Esophagus squamous epithelium (tissue), 5 donors: ENCODE measurements at regions not wholly inside any gene's neighbourhood (a gene's known extent, or its start where the extent isn't known, plus 50 kb on each side); places are given as distances from the start of the nearest gene placed in this dataset.

Experiments
- DNase-seq: peaks from one replicate; lab custom pipeline; 2025; lab: John Stamatoyannopoulos, UW
- H3K27ac ChIP-seq, 4 donors: fragments of 200-600 bp; sonication (generic); one replicate each; pipeline ENCODE4 v1.5.1; 2016 to 2019; ENCODE audit warnings: mild to moderate bottlenecking in 1 of 4
- H3K27me3 ChIP-seq, 4 donors: fragments of 200-600 bp; sonication (generic); 1 replicate in 3 of 4; 2 replicates in 1 of 4; pipeline versions ENCODE4 v1.5.1 to v1.6.0; 2017 to 2021; ENCODE audit warnings: antibody characterized with exemption in 1 of 4
- H3K36me3 ChIP-seq, 3 donors: fragments of 200-600 bp; sonication (generic); one replicate each; pipeline ENCODE4 v1.5.1; 2016 to 2019
- H3K4me1 ChIP-seq, 3 donors: fragments of 200-600 bp; sonication (generic); one replicate each; pipeline ENCODE4 v1.5.1; 2017 to 2019
- H3K4me3 ChIP-seq, 4 donors: fragments of 200-600 bp; sonication (generic); 1 replicate in 3 of 4; 2 replicates in 1 of 4; pipeline ENCODE4 v1.5.1; 2016 to 2019; ENCODE audit warnings: mild to moderate bottlenecking in 2 of 4, moderate library complexity in 1 of 4
- H3K9me3 ChIP-seq, 3 donors: fragments of 200-600 bp; sonication (generic); one replicate each; pipeline ENCODE4 v1.5.1; 2016 to 2019
- POLR2A ChIP-seq, 4 donors: fragments of 450-650 bp; IDR thresholded peaks; one replicate each; pipeline ENCODE4 v1.6.1; 2017; ENCODE audit warnings: antibody characterized with exemption in 4 of 4, mild to moderate bottlenecking in 4 of 4, moderate library complexity in 3 of 4
- WGBS, 2 donors: methylation state at CpG; one replicate each; pipeline ENCODE4 v1.1.5; 2018; 5-methylcytosine and 5-hydroxymethylcytosine counted together
- intact Hi-C: fragments of 100-400 bp; cut with DNase I; formaldehyde crosslinking; loops from one replicate; pipeline ENCODE4 v1.15.0; 2022
- TF ChIP-seq, protein P1 (sequence below), 6 experiments: fragments of 450-650 bp in 4 of 6; fragments of 200-600 bp in 2 of 6; sonication (generic) in 2 of 6; IDR thresholded peaks; one replicate each; pipeline ENCODE4 v1.5.1; 2016 to 2019; ENCODE audit warnings: antibody characterized with exemption in 6 of 6, mild to moderate bottlenecking in 4 of 6, moderate library complexity in 4 of 6
- donor health status: DM: yes; HTN: yes; CAD: no.

- H3K36me3 ChIP-seq: no peaks in the 10 kb centered on the region
- TF ChIP-seq POLR2A (IDR thresholded peaks at IDR 0.05): no peak
- TF ChIP-seq, protein P1, sequence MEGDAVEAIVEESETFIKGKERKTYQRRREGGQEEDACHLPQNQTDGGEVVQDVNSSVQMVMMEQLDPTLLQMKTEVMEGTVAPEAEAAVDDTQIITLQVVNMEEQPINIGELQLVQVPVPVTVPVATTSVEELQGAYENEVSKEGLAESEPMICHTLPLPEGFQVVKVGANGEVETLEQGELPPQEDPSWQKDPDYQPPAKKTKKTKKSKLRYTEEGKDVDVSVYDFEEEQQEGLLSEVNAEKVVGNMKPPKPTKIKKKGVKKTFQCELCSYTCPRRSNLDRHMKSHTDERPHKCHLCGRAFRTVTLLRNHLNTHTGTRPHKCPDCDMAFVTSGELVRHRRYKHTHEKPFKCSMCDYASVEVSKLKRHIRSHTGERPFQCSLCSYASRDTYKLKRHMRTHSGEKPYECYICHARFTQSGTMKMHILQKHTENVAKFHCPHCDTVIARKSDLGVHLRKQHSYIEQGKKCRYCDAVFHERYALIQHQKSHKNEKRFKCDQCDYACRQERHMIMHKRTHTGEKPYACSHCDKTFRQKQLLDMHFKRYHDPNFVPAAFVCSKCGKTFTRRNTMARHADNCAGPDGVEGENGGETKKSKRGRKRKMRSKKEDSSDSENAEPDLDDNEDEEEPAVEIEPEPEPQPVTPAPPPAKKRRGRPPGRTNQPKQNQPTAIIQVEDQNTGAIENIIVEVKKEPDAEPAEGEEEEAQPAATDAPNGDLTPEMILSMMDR (IDR thresholded peaks at IDR 0.05): no peak
- no peaks in the 10 kb centered on the region for H3K9me3 ChIP-seq
- DNase-seq: no peak
- H3K4me1 ChIP-seq: no peaks in the 10 kb centered on the region
- H3K4me3 ChIP-seq: no peak overlapping the region
- H3K27me3 ChIP-seq: no peaks in the 10 kb centered on the region
- 59 to 71% methylated on average over 1 of the region's 1 CpG for WGBS, 2 donors
- intact Hi-C loops: no loop called here
- no peak overlapping the region for H3K27ac ChIP-seq
Measured at GRCh38 chr13:104900191-104900817, 1635.2 kb downstream of the EFNB2 start.

DNA sequence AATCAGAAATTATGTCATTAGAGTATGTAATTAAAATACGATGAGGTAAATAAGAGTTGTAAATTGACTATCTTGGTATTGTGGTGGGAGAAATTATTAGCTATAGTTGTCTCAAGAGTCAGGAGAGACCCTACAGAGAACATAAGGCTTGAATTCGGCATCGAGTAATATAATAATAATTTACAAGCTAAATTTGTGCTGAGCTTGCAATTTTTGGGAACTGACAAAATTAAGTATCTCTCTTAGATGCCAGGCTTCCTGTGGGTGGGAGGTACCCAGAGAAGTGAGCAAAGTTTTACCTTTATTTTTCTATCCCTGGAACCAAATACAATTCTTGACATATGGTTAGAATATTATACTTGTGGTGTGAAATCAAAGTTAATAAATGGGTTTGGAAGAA, 1637.0 kb downstream of the EFNB2 start:
- no peak overlapping the region for H3K27ac ChIP-seq
- H3K36me3 ChIP-seq: no peaks in the 10 kb centered on the region
- TF ChIP-seq, protein P1 (IDR thresholded peaks at IDR 0.05): no peak
- TF ChIP-seq POLR2A (IDR thresholded peaks at IDR 0.05): no peak
- intact Hi-C loops: no loop called here
- H3K27me3 ChIP-seq: no peaks in the 10 kb centered on the region
- no peaks in the 10 kb centered on the region for H3K9me3 ChIP-seq
- no peaks in the 10 kb centered on the region for H3K4me1 ChIP-seq
- H3K4me3 ChIP-seq: no peak overlapping the region
- WGBS, 2 donors: 91 to 92% methylated on average over 3 of the region's 3 CpGs
- no peak for DNase-seq

DNA sequence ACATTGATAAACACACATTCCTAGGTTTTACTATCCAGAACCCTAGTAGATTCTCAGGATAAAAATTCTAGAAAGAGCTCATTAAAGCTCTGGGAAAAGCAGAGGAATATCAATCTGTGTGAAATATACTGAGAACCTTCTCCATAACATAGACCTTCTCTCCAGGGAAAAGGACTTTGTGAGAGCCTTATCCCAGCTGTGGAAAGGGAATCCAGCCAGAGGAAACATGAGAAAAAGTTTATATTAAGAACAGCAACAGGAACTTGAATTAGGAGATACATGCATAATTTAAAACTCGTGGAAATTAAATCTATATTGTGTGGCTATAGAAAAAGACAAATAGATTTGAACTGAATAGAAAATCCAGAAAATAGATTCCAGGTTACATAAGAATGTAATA, 1639.9 kb downstream of the EFNB2 start:
- WGBS, 2 donors: 23 to 36% methylated on average over 1 of the region's 1 CpG
- no peak for DNase-seq
- Histone ChIP-seq H3K27me3 (no peaks in the 10 kb centered on the region), H3K9me3 (no peaks in the 10 kb centered on the region), H3K4me1 (no peaks in the 10 kb centered on the region), H3K36me3 (no peaks in the 10 kb centered on the region), H3K27ac (no peak overlapping the region), H3K4me3 (no peak overlapping the region)
- TF ChIP-seq, protein P1 (IDR thresholded peaks at IDR 0.05): no peak
- no peak for TF ChIP-seq POLR2A (IDR thresholded peaks at IDR 0.05)
- intact Hi-C loops: no loop called here

- Histone ChIP-seq H3K4me1 (no peaks in the 10 kb centered on the region), H3K4me3 (no peak overlapping the region), H3K9me3 (no peaks in the 10 kb centered on the region), H3K36me3 (no peaks in the 10 kb centered on the region), H3K27ac (no peak overlapping the region), H3K27me3 (no peaks in the 10 kb centered on the region)
- DNase-seq: no peak
- no peak for TF ChIP-seq POLR2A (IDR thresholded peaks at IDR 0.05)
- TF ChIP-seq, protein P1 (IDR thresholded peaks at IDR 0.05): no peak
- WGBS, 2 donors: 40 to 53% methylated on average over 2 of the region's 2 CpGs
- intact Hi-C loops: no loop called here
Measured at GRCh38 chr13:104875038-104875754, 1660.3 kb downstream of the EFNB2 start.

GRCh38 chr13:104872153-104872552, 1663.3 kb downstream of the EFNB2 start:
- Histone ChIP-seq H3K4me1 (no peaks in the 10 kb centered on the region), H3K4me3 (no peak overlapping the region), H3K9me3 (no peaks in the 10 kb centered on the region), H3K36me3 (no peaks in the 10 kb centered on the region), H3K27ac (no peak overlapping the region), H3K27me3 (no peaks in the 10 kb centered on the region)
- 61 to 69% methylated on average over 4 of the region's 4 CpGs for WGBS, 2 donors
- intact Hi-C loops: no loop called here
- TF ChIP-seq, protein P1 (IDR thresholded peaks at IDR 0.05): no peak
- no peak for TF ChIP-seq POLR2A (IDR thresholded peaks at IDR 0.05)
- DNase-seq: no peak
